HG03575 (cell line): ENCODE measurements at regions not wholly inside any gene's neighbourhood (a gene's known extent, or its start where the extent isn't known, plus 50 kb on each side); places are given as distances from the start of the nearest gene placed in this dataset.
A peak's percentile ranks its signal among the peaks of the same experiment; 100 is the strongest.
"Not testable (repeated sequence)": the region's sequence is repeated elsewhere in the genome, so short reads cannot be mapped to it uniquely, and the experiment has no call there.

Experiments used
- ATAC-seq: cut with Tn5 transposase; IDR thresholded peaks from one replicate; pipeline ENCODE4 v1.9.1; 2021; ENCODE audit not compliant: unreplicated experiment, insufficient number of reproducible peaks, low FRiP score; ENCODE audit errors: extremely low read depth

- no peak for ATAC-seq
Observed at GRCh38 chr10:128178302-128178958, 52.2 kb upstream of the MKI67 start.

DNA sequence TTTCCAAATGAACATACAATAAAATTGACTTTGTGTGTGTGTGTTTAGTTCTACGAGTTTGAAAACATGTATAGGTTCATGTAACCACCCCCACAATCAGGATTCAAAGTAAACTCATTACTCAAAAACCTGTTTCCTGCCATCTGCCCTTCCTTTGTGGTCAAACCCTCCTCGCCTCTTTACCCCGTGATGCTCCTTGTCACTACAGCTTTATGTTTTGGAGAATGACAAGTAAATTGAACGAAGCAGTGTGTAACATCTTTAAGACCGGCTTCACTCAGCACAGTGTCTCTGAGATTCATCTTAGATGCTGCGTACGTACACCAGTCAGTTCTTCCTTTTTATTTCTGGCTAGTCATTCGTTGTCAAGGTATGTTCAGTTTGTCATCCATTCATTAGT lies 54.6 kb upstream of the MKI67 start:
- ATAC-seq = no peak

- no peak for ATAC-seq
Observed at GRCh38 chr10:128185627-128186026, 59.4 kb upstream of the MKI67 start.

DNA sequence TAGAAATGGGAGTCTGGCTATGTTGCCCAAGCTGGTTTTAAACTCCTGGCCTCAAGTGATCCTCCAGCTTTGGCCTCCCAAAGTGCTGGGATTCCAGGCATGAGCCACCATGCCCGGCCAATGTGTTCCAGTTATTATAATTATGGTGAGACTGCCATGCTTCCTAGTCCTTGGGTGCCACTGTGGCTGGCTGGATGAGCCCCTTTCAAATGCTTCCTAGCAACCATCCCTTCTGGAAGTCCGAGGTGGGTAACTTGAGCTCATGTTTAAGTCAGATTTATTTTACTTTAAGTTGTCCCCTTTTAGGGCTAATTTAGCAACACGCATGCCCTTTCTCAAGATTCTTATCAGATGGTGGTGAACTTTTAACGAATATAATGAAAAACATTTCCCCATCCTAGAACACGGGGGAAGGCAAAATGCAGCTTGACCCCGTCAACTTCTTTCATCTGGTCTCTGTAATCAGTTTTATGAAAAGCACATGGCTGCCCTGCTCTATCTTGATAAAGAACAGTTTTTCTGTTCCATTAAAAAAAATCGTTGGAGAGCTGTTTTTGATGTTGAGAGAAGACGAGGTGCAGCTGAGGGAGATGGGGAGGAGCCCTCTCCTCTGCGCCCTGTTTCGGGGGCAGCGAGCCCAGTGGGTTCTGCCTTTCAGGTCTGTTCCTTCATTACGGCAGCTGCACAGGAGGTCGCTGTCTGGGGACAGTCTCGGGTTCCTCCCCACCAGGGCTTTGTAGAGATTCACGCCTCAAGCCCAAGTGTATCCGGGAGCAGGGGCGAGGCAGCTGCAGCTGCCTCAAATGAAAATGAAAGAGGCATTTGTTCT lies 61.0 kb upstream of the MKI67 start:
- ATAC-seq = no peak

DNA sequence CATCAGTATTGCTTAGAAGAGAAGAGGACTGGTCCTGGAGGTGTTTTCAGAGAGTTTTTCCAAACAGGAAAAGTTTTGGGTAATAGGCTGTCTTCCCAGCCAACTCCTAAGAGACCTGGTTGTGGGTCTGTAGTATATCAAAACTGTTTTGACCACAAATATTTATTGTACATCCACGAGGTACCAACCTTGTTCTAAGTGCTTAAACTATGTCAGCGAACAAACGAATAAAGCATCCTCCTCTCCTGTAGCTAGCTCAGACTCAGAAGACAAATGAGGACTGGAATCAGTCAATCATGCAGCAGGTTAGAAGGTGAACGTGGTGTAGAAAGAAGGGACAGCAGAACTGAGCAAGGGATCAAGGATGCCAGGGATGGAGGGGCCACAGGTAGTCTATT lies 61.6 kb upstream of the MKI67 start:
- no peak for ATAC-seq

- no peak for ATAC-seq
Observed at GRCh38 chr10:128189176-128189575, 63.0 kb upstream of the MKI67 start.

DNA sequence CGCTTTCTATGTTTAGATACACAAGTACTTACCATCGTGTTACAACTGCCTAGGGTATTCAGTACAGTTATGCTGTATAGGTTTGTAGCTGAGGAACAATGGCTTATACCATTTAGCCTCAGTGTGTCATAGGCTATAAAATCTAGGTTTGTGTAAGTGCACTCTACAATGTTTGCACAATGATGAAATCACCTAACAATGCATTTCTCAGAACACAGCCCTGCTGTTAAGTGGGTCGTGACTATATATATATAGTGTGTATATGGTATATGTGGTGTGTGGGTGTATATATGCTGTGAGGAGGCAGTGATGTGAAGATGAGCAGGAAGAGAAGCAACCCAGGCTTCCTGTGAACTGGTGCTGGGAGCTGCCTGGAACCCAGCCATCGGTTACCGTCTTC lies 65.6 kb upstream of the MKI67 start:
- no peak for ATAC-seq

DNA sequence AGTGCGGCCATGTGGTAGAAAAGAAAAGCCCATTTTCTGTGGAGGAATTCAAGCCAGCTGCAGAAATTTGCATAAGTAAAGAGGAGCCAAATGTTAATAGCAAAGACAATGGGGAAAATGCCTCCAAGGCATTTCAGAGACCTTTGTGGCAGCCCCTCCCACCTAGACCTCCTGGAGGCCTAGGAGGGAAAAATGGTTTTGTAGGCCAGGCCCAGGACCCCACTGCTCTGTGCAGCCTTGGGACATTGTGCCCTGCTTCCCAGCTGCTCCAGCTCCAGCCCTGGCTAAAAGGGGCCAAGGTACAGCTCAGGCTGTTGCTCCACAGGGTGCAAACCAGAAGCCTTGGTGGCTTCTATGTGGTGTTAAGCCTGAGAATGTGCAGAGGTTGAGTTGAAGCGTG lies 75.6 kb upstream of the MKI67 start:
- not testable (repeated sequence) for ATAC-seq

DNA sequence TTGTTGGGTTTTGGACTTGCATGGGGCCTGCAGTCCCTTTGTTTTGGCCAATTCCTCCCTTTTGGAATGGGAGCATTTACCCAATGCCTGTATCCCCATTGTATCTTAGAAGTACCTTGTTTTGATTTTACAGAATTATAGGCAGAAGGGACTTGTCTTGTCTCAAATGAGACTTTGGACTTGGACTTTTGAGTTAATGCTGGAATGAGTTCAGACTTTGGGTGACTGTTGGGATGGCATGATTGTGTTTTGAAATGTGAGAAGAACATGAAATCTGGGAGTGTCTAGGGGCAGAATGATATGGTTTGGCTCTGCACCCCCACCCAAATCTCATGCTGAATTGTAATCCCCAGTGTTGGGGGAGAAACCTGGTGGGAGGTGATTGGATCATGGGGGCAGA lies 76.8 kb upstream of the MKI67 start:
- no peak for ATAC-seq

DNA sequence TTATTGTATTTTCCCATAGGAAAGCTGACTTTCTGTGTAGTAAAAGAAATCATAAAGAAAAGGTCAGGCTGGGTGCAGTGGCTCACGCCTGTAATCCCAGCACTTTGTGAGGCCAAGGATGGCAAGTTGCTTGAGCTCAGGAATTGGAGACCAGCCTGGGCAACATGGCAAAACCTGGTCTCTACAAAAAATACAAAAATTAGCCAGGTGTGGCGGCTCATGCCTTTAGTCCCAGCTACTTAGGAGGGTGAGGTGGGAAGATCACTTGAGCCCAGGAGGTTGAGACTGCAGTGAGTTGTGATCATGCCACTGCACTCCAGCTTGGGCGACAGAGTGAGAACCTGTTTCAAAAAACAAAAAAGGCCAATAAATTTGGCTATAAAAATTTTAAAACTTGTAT lies 79.4 kb upstream of the MKI67 start:
- not testable (repeated sequence) for ATAC-seq

- ATAC-seq = no peak
Observed at GRCh38 chr10:128206676-128207075, 80.5 kb upstream of the MKI67 start.

DNA sequence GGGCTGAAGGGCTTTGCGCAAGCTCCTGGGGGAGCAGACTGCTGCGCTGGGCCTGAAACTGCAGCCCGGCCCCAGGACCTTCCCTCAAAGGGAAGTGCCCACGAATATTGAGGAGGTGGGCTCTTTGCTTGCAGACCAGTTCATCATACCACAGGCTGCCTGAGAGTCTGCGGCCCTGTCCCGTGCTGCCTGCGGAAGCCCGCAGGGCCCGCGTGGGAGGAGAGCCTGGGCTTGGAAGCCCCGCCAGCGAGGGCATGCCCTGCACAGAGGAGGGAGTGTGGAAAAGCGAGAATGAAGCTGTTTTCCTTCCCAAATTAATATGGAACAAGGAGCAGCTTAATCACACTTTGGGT lies 83.6 kb upstream of the MKI67 start:
- ATAC-seq = no peak

DNA sequence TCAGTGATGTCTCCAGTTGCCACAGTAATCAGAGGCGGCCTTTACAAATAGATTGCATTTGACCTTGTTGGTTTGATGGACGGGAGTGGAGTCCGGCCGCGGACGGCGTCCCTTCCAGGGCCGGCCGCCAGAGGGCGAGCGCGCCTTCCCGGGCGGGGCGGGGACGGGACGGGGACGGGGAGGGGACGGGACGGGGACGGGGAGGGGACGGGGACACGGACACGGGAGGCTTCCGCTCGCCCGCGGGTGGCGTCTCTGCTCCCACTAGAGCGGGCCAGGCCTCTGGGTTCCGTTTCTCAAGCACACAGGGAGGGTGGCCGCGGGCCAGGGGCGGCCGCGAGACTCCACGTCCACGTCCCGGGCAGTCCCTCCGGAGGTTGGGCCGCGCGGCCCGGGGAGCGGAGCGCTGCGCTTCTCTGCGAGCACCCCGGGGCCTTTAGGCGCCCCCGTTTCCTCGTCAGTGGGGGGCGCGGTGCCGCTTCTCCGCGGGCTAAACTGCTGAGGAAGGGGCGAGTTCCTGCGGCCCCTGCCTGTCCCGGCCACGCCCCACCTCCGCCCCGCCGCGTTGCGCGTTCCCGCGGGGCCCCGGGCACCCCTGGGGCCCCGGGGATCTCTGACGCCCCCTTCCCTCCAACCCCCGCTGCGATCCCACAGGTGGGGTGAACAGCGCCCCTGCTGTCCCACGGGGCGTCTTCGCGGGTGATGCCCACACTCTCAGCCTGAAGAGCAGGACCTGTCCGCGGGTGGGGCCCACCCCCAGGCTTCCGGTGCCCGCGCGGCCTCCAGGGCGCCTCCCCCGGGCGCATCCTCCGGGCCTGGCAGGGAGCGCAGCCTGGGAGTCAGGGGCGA lies 84.2 kb upstream of the MKI67 start:
- ATAC-seq = no peak

DNA sequence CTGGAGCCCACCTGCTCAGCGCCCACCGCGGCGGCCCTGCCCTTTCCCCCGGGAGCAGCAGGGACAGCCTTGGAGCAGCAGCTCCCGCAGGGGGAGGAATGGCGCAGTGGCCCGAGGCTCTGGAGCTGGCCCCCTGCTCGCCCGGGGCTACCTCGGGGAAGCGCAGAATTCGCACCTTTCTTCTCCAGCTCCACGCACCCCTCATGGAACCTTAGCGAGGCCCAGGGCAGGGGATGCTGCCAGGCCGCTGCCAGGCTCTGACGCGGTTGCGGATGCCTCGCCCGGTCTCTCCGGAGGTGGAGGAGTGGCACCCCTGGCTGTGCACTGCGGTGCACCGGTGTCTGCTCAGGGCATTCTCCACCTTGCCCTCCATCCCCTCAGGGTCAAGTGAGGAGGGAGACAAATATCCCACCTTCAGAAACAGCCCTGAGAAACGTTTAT lies 84.9 kb upstream of the MKI67 start:
- ATAC-seq = no peak

- peak; percentile 72 for ATAC-seq
Observed at GRCh38 chr10:128211953-128212727, 85.9 kb upstream of the MKI67 start.

GRCh38 chr10:128213156-128213555 lies 86.9 kb upstream of the MKI67 start:
- no peak for ATAC-seq

- ATAC-seq = no peak
Observed at GRCh38 chr10:128215733-128216132, 89.5 kb upstream of the MKI67 start.

- ATAC-seq = no peak
Observed at GRCh38 chr10:128217136-128217535, 90.9 kb upstream of the MKI67 start.

- no peak for ATAC-seq
Observed at GRCh38 chr10:128218161-128218560, 91.9 kb upstream of the MKI67 start.
